ENCODE measurements at regions not wholly inside any gene's neighbourhood (a gene's known extent, or its start where the extent isn't known, plus 50 kb on each side); places are given as distances from the start of the nearest gene placed in this dataset.

DNA sequence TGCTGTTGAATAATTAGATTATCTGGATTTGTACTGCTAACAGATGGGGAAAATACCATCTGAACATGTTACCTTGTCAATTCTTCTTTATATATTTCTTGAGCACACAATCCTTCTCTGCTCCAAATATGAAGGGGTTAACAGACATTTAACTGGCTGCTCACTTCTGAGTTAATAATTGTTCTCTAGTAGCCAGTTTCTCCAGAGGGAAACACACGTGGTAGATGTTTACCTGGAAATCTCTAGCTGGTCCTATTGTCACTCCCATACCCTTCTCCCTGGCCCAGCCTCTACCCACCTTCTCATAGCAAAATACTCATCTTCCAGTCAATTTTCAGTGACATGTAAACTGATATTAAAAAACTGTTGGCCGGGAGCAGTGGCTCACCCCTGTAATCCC, 101.5 kb upstream of the ZNF462 start:
- intact Hi-C loops (cut with micrococcal nuclease; ENCODE audit: unreplicated experiment): no loop called here
- Mint-ChIP-seq H3K4me1 (ENCODE audit: low read depth, unreplicated experiment) (no peaks in the 10 kb centered on the region), H3K4me3 (ENCODE audit: low read depth, unreplicated experiment) (no peak overlapping the region), H3K9me3 (ENCODE audit: low read depth, unreplicated experiment) (peaks cover 3% of the 10 kb centered on the region), H3K36me3 (ENCODE audit: insufficient read depth, unreplicated experiment) (no peaks in the 10 kb centered on the region), H3K27me3 (ENCODE audit: unreplicated experiment) (no peaks in the 10 kb centered on the region), H3K27ac (ENCODE audit: unreplicated experiment) (no peak overlapping the region)
- BruUV-seq (replicated peaks): no TSS peak
- no peak for DNase-seq
- TF ChIP-seq, protein P1, sequence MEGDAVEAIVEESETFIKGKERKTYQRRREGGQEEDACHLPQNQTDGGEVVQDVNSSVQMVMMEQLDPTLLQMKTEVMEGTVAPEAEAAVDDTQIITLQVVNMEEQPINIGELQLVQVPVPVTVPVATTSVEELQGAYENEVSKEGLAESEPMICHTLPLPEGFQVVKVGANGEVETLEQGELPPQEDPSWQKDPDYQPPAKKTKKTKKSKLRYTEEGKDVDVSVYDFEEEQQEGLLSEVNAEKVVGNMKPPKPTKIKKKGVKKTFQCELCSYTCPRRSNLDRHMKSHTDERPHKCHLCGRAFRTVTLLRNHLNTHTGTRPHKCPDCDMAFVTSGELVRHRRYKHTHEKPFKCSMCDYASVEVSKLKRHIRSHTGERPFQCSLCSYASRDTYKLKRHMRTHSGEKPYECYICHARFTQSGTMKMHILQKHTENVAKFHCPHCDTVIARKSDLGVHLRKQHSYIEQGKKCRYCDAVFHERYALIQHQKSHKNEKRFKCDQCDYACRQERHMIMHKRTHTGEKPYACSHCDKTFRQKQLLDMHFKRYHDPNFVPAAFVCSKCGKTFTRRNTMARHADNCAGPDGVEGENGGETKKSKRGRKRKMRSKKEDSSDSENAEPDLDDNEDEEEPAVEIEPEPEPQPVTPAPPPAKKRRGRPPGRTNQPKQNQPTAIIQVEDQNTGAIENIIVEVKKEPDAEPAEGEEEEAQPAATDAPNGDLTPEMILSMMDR (IDR thresholded peaks at IDR 0.05; ENCODE audit: unreplicated experiment): no peak
- CTCF ChIA-PET: no interaction called here

DNA sequence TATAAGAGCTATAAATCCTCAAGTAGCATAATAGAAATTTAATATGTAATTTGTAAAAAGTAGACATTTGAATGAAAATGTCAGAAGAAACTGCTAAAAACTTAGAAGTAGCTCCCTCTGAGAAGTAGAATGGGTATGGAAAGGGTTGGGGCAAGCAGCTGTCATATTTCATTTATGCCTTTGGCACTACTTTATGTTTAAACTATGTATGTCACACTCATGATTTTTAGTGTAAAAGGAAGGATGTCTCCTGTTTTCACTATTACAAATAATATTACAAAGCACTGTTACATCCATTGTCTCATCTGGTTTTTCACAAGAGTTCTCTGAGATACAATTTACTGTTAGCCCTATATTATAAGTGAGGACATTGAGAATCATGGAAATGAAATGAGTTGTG, 96.3 kb upstream of the ZNF462 start:
- BruUV-seq (replicated peaks): no TSS peak

DNA sequence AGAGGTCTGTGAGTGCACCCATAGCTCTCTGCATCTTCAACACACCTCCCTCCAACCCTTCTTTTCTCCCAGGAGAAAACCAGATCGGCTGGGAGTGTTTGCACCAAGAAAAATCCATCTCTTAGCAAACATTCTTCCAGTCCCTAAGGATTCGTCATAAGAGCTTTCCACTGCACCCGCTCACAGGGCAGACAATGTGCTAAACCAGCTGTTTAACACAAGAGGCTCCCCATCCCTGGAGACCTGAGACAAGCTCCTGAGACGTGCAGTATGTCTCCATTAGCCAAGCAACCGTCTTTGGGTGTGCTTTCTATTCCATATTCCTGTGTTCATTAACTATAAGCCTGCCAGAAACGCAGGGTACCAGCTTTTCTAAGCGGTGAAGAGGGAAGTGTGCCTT, 93.6 kb upstream of the ZNF462 start:
- Mint-ChIP-seq H3K4me1 (ENCODE audit: low read depth, unreplicated experiment) (no peaks in the 10 kb centered on the region), H3K4me3 (ENCODE audit: low read depth, unreplicated experiment) (no peak overlapping the region), H3K27ac (ENCODE audit: unreplicated experiment) (no peak overlapping the region), H3K27me3 (ENCODE audit: unreplicated experiment) (peaks cover 7% of the 10 kb centered on the region), H3K36me3 (ENCODE audit: insufficient read depth, unreplicated experiment) (no peaks in the 10 kb centered on the region), H3K9me3 (ENCODE audit: low read depth, unreplicated experiment) (peaks cover 3% of the 10 kb centered on the region)
- BruUV-seq (replicated peaks): no TSS peak
- TF ChIP-seq, protein P1 (IDR thresholded peaks at IDR 0.05; ENCODE audit: unreplicated experiment): no peak
- CTCF ChIA-PET: no interaction called here
- intact Hi-C loops (cut with micrococcal nuclease; ENCODE audit: unreplicated experiment): no loop called here
- no peak for DNase-seq

More for the DNA sequence above, 96.3 kb upstream of the ZNF462 start:
- no peak overlapping the region for H3K27ac Mint-ChIP-seq (ENCODE audit: unreplicated experiment)
- CTCF ChIA-PET: interaction anchor here (0.5 kb wide), 1 partner anchor 28 kb away, joined by 3 read pairs; no protein-coding TSS in a partner anchor
- peaks cover 3% of the 10 kb centered on the region for H3K9me3 Mint-ChIP-seq (ENCODE audit: low read depth, unreplicated experiment)
- H3K36me3 Mint-ChIP-seq (ENCODE audit: insufficient read depth, unreplicated experiment): no peaks in the 10 kb centered on the region
- DNase-seq: no peak
- TF ChIP-seq, protein P1 (IDR thresholded peaks at IDR 0.05; ENCODE audit: unreplicated experiment): no peak
- no peaks in the 10 kb centered on the region for H3K27me3 Mint-ChIP-seq (ENCODE audit: unreplicated experiment)
- no peaks in the 10 kb centered on the region for H3K4me1 Mint-ChIP-seq (ENCODE audit: low read depth, unreplicated experiment)
- no peak overlapping the region for H3K4me3 Mint-ChIP-seq (ENCODE audit: low read depth, unreplicated experiment)
- intact Hi-C loops (cut with micrococcal nuclease; ENCODE audit: unreplicated experiment): no loop called here

DNA sequence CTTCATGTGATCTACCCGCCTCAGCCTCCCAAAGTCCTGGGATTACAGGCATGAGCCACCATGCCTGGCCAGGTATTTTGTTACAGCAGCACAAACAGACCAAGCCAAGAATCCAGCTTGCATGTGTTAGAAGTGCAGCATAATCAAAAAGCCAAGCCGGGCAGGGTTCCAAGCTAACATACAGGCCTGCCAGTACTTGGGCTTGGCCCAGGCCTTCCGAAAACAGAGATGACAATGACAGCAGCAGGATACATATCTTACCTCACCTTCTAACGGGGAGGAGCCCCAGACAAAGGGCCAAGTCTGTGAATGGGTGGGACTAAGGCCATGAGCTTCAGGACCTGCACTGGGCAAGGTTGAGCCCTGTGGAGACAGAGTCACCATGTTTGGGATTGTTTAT, 91.4 kb upstream of the ZNF462 start:
- Mint-ChIP-seq H3K9me3 (ENCODE audit: low read depth, unreplicated experiment) (peaks cover under 1% of the 10 kb centered on the region), H3K36me3 (ENCODE audit: insufficient read depth, unreplicated experiment) (no peaks in the 10 kb centered on the region), H3K27ac (ENCODE audit: unreplicated experiment) (no peak overlapping the region), H3K4me1 (ENCODE audit: low read depth, unreplicated experiment) (no peaks in the 10 kb centered on the region), H3K27me3 (ENCODE audit: unreplicated experiment) (peaks cover 12% of the 10 kb centered on the region), H3K4me3 (ENCODE audit: low read depth, unreplicated experiment) (no peak overlapping the region)
- intact Hi-C loops (cut with micrococcal nuclease; ENCODE audit: unreplicated experiment): no loop called here
- CTCF ChIA-PET: interaction anchor here (0.6 kb wide), 1 partner anchor 1702 kb away, joined by 3 read pairs; no protein-coding TSS in a partner anchor
- no peak for DNase-seq
- TF ChIP-seq, protein P1 (IDR thresholded peaks at IDR 0.05; ENCODE audit: unreplicated experiment): no peak
- BruUV-seq (replicated peaks): no TSS peak
